GM19467 (cell line): ENCODE measurements at regions not wholly inside any gene's neighbourhood (a gene's known extent, or its start where the extent isn't known, plus 50 kb on each side); places are given as distances from the start of the nearest gene placed in this dataset.
"Not testable (repeated sequence)": the region's sequence is repeated elsewhere in the genome, so short reads cannot be mapped to it uniquely, and the experiment has no call there.

Source experiments
- ATAC-seq: cut with Tn5 transposase; IDR thresholded peaks from one replicate; pipeline ENCODE4 v1.9.1; 2021; ENCODE audit warnings: mild to moderate bottlenecking, moderate library complexity; ENCODE audit not compliant: unreplicated experiment

DNA sequence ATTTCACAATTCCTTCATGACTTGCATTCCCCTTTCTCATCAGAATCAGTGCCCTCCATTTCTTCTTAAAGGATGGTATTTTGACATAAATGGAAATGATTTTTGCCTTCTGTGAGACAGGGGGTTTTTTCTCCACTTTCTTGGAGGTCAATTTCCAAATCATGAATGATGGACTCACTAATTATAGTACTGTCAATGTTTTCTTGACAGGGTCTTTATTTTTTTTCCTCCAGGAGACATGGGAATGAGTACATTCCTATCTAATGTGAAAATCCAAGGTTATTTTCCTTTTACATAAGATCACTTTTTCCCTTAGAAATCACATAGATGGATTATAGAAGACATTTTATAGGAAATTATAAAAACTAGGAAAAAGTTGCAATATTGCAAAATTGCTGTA lies 141.7 kb downstream of the SPATA31A6 start:
- ATAC-seq: not testable (repeated sequence)

DNA sequence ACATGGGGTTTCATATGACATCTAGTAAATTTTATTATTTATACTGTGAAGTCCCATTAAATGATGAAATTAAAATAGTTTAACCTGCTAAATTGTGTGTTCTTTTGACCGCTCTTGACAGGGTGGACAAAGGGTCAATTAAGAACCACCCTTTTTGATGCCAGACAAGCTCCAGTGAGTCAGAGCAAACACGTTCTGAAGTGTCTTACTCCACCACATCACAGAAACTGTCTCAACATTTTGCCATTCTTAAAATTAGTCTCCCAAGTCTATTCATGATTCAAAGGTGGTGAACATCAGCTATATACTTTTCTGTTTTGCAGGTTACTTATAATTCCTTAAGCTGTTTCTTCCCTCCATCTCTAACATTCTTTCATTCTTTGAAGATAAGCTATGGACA lies 142.1 kb downstream of the SPATA31A6 start:
- not testable (repeated sequence) for ATAC-seq

DNA sequence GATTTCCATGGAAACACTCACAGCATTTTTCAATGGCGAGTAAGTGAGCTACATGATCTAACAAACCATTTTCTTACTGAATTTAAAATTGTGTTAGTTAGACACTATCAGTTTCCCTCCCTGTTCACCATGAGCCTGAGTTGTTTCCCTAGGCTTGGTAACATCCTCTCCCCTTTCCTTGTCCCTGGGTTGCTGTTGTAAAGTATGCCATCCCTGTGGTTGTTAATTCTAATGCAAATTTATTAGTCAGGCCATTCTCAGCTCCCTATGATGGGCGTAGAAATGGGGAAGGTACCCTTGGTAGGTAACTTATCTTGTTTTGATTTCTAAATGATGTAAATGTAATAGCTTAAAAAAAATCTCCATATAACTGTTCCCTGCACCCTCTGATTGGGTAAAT lies 143.0 kb downstream of the SPATA31A6 start:
- ATAC-seq: not testable (repeated sequence)

DNA sequence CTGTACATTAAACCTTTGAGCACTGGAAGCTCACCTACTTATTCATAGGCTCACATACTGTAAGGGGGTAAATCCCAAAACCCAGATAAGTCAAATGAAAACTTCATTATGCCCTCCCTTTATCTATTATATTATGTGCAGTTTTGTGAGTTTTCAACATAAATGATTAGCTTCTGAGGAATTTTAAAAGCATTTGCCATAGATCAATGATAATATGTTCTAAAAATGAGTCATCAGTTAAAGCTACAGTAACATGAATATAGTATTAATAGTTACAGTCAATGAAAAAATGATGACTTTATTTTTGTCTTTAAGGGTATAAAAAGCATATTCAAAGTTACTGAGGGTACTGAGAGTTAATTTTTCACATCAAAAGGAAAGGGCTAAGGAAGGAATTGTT lies 151.9 kb downstream of the SPATA31A6 start:
- ATAC-seq: not testable (repeated sequence)

DNA sequence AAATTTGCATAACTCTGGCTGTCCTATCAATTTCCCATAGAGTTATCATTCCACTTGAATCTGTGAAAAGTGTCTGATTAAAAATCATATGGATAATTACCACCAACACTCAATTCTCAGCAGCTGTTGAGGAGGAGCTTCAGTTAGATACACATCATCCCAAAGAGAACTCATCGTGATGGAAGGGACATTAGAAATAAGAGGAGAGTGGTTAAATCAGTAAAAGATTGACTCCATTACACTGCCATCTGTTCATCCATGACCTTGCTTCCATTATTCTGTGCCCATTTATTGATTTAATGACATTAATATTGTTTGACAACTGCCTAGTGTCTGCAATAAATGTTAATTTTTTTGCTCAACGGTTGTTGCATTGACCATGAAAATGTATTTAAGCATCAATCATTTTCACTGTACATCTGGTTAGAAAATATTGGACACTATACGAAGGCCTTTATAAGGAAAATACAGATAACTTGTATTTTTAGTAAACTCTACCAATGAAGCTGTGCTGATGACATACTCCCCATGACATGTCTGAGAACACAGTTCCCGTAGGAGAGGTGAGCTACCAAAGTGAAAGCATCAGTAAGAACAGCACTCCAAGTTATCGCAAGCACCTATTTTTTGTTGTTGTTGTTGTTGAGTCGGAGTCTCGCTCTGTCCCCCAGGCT lies 152.7 kb downstream of the SPATA31A6 start:
- not testable (repeated sequence) for ATAC-seq

DNA sequence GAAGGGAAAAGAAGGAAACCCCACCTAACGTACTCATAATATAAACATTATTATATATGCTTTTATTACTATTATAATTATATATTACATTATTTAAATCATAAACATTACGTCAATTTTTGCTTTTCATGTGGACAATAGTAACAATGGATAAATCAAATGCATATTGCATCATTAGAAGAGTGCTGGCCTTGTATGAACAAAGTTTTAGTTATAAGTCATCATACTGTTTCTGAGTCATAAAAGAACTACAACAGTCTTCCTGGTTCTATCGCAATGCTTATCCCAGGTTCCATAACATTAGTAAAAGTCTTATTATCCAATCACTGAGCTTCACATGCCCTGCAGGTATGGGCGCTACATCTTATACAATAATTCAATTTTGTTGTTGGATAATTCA lies 154.8 kb downstream of the SPATA31A6 start:
- not testable (repeated sequence) for ATAC-seq

DNA sequence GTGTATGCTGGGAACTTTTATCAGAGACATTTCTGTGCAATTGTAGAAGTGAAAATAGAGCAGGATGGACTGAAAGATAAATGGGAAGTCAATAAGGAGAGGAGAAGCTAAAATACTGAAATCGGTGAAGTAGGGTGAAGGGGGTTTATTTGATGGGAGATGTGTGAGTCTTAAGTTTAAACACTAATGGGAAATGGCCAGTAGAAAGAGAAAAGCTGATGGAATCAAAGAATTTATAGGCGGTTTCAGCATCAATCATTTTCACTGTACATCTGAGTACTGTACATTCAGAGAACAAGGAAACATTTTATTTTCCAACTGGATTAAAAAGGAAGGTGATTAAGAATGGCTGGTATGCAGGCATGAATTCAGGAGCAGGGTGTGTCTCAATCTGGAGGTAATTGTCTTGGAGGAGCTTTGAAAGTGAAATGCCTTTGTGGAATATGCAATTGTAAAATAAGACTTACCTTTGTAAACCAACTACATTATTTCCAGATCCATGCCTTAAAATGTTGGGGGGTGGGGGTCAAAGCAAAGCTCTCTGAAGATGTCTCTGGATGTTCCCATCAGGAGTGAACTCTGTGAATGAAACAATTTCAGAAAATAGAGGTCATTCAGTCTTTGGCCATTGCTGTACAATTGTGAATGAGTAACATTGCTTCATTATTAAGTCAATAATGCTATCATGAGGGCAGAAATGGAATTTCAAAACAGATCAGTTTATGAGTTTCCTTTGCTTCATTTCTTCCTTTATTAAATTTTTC lies 156.4 kb downstream of the SPATA31A6 start:
- ATAC-seq: not testable (repeated sequence)

DNA sequence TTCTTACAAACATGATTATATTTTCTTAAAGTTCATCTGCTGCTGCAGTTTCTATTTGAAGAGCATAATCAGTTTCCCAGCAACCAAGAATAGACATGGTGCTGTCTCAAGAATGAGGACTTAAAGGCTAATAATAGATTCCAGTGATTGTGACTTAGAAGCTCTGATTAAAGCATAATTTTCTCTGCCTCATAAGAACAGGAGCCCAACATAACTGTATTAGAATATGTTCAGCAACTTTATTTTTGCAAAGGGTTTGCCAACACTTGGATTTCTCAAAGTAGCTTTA lies 156.9 kb downstream of the SPATA31A6 start:
- not testable (repeated sequence) for ATAC-seq

DNA sequence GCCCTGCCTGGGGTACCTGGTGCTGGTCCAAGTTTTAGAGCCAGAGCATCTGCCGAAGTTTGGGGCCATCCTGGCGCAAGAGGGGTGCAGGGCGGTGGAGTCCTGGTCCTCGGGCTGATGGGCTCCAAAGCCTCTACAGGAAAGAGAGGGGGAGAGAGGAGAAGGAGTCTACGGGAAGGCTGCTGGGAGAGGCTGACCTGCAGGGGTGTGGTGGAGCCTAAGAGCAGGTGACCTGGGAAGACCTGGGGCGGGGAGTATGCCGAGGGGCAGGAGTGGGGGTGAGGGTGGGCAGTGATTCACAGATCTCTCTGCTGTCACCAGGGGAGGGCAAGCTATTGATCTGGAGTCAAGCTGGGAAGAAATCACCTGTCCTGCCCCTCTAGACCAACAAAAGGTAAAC lies 158.4 kb downstream of the SPATA31A6 start:
- ATAC-seq: not testable (repeated sequence)

DNA sequence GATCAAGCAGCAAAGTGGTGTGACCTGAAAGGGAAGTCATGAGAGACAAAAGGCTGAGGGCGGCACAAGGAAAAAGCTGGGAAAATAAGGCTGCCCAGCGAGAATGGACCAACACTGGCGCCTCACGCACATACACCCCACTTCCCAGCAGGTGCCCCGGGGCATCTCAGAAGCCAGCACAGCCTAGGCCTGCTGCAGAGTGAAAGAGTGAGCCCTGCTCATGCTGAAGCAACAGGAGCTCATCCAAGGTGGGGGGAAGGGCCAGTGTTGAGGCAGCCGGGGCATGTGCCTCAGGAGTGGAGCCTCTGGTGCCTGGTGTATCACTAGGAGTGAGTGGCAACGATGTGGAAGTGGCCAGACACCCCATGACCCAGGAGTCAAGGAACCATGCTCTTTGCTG lies 158.8 kb downstream of the SPATA31A6 start:
- not testable (repeated sequence) for ATAC-seq

DNA sequence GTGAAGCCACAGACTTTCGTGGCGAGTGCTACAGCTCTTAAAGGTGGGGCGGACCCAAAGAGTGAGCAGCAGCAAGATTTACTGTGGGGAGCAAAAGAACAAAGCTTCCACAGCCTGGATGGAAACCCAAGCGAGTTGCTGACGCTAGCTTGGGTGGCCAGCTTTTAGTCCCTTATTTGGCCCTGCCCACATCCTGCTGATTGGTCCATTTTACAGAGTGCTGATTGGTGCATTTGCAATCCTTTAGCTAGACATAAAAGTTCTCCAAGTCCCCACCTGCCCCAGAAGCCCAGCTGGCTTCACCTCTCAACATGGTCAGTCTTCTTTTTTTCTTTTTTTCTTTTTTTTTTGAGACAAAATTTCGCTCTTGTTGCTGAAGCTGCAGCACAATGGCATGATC lies 161.0 kb downstream of the SPATA31A6 start:
- not testable (repeated sequence) for ATAC-seq

DNA sequence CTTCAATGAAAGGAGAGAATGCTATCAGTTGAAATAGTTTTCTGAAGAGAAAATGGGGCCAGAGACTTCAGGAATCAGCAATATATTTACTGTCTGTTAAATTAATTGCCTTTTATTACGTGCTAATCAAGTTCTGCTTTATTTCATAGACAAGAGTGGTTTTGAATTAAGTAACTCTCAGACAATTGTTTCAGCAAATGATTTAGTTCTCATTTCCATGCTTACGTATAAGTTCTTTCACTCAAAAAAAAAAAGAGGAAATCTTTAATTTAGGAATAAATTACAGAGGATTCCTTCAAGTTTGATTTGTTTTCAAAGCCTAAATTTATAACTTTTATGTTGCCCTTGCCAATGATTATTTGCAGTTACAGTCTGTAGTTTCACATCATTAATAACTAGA lies 163.5 kb downstream of the SPATA31A6 start:
- not testable (repeated sequence) for ATAC-seq

DNA sequence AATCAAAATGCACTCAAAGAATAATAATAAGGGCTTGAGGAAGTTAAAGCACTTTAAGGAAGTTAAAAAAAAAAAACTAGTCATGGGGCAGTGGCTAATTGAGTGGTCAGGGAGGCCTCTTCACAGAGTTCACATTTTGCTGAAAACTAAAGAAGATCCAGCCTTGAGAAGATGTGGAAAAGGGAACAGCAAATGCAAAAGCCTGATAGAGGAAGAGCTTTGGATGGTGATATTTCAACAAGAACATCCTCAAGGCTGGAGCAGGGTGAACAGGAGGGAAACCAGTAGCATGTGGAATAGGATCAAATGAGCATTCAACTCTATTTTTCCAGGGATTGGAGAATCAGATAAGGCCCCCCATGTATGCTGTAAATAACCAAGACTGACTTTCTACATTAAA lies 165.7 kb downstream of the SPATA31A6 start:
- not testable (repeated sequence) for ATAC-seq

DNA sequence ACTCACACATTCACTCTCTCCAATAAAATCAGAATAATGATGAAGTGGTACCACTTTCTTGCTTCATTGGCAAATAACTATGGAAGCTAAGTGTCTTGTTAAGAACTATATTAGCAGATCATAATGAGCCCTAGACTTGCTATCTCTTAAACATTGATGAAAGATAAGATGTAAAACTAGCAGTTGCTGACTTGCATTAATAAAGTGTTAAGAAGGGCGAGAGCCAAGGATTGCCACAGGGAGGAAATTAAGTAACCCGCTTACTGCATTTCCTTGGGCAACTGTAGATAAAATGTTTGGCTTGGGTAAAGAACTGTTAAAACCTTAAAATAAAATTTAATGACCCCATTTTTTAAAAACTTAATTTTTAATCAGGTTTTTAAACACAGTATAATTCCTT lies 167.0 kb downstream of the SPATA31A6 start:
- not testable (repeated sequence) for ATAC-seq

DNA sequence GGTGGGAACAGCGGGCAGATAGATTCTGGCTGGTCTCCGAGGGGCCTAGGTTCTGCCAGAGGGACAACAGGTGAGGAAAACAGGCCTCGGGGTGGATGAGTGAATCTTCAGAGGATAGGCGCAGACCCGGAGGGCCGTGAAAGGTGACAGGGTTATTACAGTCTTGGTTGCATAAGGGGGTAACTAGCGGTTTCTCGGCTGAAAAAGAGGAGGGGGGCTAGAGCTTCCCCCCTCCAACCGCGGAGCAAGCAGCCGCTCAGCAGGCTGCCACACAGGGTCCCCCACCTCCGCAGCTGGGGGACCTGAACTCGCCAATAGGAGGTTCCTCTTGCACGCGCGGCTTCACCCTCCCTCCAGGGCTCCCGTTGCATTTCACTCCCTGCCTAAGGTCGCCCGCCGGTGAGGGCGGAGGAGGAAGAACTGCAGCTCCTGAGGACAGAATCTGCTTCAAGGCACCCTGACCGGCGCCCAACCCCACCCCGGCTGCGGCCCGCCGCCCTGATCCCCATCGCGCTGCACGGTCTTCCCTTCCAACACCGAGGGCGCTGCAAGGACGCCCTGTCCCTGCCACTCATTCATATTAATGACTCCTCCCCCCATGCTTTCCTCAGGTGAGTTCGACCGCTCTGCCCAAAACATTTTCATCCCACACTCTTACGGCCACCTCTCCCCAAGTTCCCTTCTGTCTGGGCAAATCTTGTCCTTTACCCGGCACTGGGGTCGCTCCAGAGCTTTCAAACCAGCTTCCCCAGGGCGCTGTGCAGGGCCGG lies 174.3 kb downstream of the SPATA31A6 start:
- not testable (repeated sequence) for ATAC-seq

DNA sequence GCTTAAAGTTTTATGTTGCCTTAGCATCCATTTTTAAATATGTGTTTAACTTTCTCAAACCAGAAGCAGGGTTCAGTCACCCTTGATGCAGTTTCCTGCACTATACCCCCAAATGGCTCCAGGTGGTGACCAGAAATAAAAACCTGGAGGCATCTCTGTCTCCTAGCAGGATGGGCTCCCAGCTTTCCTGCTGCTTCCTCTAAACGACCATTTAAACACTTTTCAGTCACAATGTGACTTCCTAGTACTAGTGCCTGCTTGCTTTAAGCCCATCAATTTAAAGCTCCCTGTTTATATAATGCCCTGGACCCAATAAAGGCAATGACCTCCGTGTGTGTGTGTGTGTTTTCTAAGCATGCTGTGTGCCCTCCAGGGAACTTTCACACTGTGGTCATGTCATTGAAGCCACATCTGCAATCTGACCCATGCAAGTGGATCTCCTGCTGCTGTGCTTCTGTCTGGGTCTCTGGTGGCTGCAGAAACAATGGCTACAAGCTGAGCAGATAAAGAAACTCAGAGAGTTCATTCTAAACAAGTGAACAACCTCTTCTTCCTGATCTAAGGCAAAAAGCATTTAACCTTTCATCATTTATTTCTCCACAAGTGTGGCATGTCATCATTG lies 175.3 kb downstream of the SPATA31A6 start:
- ATAC-seq: not testable (repeated sequence)

DNA sequence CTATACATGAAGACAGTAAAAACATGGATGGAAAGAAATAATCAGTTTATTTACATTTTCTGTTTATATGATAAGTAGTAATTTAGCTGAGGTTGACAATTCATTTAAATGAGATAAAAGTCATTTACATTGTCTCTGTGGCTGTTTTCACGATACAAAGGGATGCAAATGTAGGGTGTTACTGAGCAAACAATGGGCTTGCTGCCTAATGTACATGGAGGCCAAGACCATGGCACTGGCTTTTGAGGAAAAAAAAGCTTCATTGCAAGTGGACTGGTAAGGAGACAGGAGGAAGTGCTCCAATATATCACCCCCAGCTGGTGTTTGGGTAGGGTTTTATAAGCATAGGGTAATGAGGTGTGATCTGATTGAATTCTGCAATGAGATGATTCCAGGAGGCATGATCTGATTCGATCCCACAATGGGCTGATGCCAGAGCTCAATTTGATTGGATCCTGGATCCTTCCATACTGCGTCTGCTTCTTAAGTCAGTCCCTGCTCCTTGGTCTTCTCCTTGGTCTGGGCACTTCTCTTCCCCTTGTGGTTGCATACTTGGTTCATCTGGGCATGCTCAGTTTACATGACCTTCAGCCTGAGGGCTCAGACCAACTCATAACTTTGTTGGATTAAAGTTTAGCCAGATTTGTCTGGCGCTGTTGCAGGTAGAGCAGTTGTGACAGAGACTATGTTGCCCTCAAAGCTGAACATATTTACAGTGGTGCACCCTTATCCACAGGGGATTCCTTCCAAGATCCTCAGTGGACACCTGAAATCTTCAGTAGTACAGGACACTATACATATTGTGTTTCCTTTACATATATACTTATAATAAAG lies 181.2 kb downstream of the SPATA31A6 start:
- ATAC-seq: not testable (repeated sequence)

DNA sequence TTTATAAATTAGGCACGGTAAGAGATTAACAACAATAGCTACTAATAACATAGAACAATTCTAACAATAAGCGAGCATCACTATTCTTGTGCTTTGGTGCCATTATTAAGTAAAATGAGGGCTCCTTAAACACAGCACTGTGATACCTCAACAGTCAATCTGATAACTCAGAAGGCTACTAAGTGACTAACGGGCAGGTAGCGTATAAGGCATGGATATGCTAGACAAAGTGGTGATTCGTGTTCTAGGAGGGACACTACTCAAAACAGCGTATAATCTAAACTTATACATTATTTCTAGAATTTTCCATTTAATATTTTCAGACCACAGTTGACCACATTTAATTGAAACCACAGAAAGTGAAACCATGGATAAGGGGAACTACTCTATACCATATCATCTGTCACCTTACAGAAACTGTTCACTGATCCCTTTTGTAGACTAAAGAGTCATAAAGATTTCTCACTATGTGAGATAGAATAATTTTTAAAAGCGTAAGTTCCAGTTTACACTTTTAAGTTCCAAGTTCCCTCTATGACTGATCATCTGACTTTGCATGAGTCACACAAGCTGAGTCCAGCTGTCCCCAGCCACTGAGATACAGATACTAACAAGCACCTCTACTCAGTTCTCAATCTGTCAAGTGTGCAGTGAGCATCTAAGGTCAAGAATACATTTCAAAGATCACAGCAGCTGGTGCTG lies 181.9 kb downstream of the SPATA31A6 start:
- peak; percentile 88 for ATAC-seq

DNA sequence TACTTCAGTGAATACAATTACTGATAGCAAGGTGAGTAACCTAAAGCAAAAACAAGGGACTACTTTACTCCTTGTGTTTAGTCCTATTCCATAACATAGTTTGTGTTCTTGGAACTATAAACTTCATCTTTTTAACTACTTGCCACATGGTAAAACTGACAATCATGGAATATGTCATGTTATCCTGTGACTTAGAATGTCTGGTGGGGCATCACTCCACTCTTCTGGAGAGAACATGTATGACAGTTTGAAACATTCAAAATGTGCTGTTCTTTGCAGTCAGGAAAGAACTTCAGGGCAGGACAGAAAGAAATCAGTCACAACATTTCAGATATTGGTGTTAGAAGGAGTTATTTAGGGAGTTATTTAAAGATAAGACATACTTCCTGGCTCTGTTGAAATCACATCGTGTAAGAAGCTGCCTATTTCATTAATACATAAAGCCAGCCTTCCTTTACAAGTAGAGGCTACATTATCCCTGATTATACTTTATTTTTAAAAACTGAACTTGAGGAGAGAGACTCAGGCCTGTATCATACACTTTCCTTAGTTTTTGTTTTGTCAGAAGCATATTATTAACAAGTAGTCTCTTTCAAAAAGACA lies 184.9 kb downstream of the SPATA31A6 start:
- not testable (repeated sequence) for ATAC-seq
